Neural cell (in vitro differentiated cells): ENCODE measurements at regions not wholly inside any gene's neighbourhood (a gene's known extent, or its start where the extent isn't known, plus 50 kb on each side); places are given as distances from the start of the nearest gene placed in this dataset.

ENCODE experiments used
- H2AFZ ChIP-seq: fragments of 200-600, 300-800 bp; sonication (generic), shearing (Covaris generic); 2 replicates; pipeline ENCODE4 v1.6.0; 2014; ENCODE audit warnings: low read depth, mild to moderate bottlenecking, antibody characterized with exemption, low read length, moderate library complexity
- H3F3A ChIP-seq: fragments of 200-600 bp; shearing (Covaris generic); 2 replicates; pipeline ENCODE4 v1.6.1; 2016; ENCODE audit warnings: mild to moderate bottlenecking, moderate library complexity, mixed read lengths, antibody characterized with exemption, low read length; ENCODE audit not compliant: insufficient read depth, poor library complexity, severe bottlenecking
- H3K27ac ChIP-seq: fragments of 200-600, 300-800 bp; sonication (generic), shearing (Covaris generic); 2 replicates; pipeline ENCODE4 v1.5.1; 2014; ENCODE audit warnings: mild to moderate bottlenecking, low read length, moderate library complexity
- H3K27me3 ChIP-seq: fragments of 300-800, 200-600 bp; sonication (generic), shearing (Covaris generic); 2 replicates; pipeline ENCODE4 v1.6.0; 2014; ENCODE audit warnings: mild to moderate bottlenecking, low read depth, low read length, moderate library complexity; ENCODE audit not compliant: insufficient read depth
- H3K36me3 ChIP-seq: fragments of 300-800, 200-600 bp; sonication (generic), shearing (Covaris generic); 2 replicates; pipeline ENCODE4 v1.5.1; 2014; ENCODE audit warnings: mild to moderate bottlenecking, antibody characterized with exemption, low read length, moderate library complexity; ENCODE audit not compliant: insufficient read depth
- H3K4me2 ChIP-seq: fragments of 300-800, 200-600 bp; sonication (generic), shearing (Covaris generic); 2 replicates; pipeline ENCODE4 v1.6.0; 2014; ENCODE audit warnings: mild to moderate bottlenecking, low read length
- H3K4me3 ChIP-seq: fragments of 300-800, 200-600 bp; sonication (generic), shearing (Covaris generic); 2 replicates; pipeline ENCODE4 v1.5.1; 2014; ENCODE audit warnings: mild to moderate bottlenecking, low read length, moderate library complexity
- H3K79me2 ChIP-seq: fragments of 200-600 bp; shearing (Covaris generic); replicated peaks from 2 replicates; pipeline ENCODE4 v1.6.0; 2014; ENCODE audit warnings: mild to moderate bottlenecking, low read length, moderate library complexity; ENCODE audit not compliant: insufficient read depth
- H3K9ac ChIP-seq: fragments of 300-800, 200-600 bp; sonication (generic), shearing (Covaris generic); 2 replicates; pipeline ENCODE4 v1.6.1; 2016; ENCODE audit warnings: mild to moderate bottlenecking, low read length, mixed read lengths
- H3K9me2 ChIP-seq: fragments of 200-600 bp; shearing (Covaris generic); 2 replicates; pipeline ENCODE4 v1.6.1; 2016; ENCODE audit warnings: mild to moderate bottlenecking, low read length, mixed read lengths; ENCODE audit not compliant: insufficient read depth
- H3K9me3 ChIP-seq: fragments of 200-600, 300-800 bp; sonication (generic), shearing (Covaris generic); 2 replicates; pipeline ENCODE4 v1.6.1; 2016; ENCODE audit warnings: mild to moderate bottlenecking, mixed run types, low read length, moderate library complexity, mixed read lengths
- H4K20me1 ChIP-seq: fragments of 200-600 bp; shearing (Covaris generic); 2 replicates; pipeline ENCODE4 v1.6.1; 2016; ENCODE audit warnings: mild to moderate bottlenecking, mixed run types; ENCODE audit not compliant: insufficient read depth
- CTCF ChIP-seq: fragments of 450-650 bp; IDR thresholded peaks from 2 replicates; pipeline ENCODE4 v1.5.1; 2014; ENCODE audit warnings: antibody characterized with exemption, mild to moderate bottlenecking, moderate library complexity; ENCODE audit not compliant: poor library complexity, severe bottlenecking
- EP300 ChIP-seq: fragments of 450-650 bp; conservative IDR thresholded peaks from 2 replicates; pipeline ENCODE4 v1.6.1; 2014; ENCODE audit warnings: antibody characterized with exemption, mild to moderate bottlenecking, moderate library complexity; ENCODE audit not compliant: poor library complexity, severe bottlenecking
- EZH2 ChIP-seq: fragments of 200-600, 300-800 bp; shearing (Covaris generic), sonication (generic); IDR thresholded peaks from 2 replicates; pipeline ENCODE4 v1.6.1; 2014; ENCODE audit warnings: antibody characterized with exemption, low read length, borderline replicate concordance, mild to moderate bottlenecking; ENCODE audit not compliant: insufficient read depth, poor library complexity, severe bottlenecking
- MXI1 ChIP-seq: fragments of 450-650 bp; conservative IDR thresholded peaks from 2 replicates; pipeline ENCODE4 v1.6.1; 2014; ENCODE audit warnings: antibody characterized with exemption, mild to moderate bottlenecking; ENCODE audit not compliant: poor library complexity, severe bottlenecking
- POLR2AphosphoS5 ChIP-seq: IDR thresholded peaks from 2 replicates; pipeline ENCODE4 v1.6.1; 2012
- RAD21 ChIP-seq: fragments of 450-650 bp; conservative IDR thresholded peaks from 2 replicates; pipeline ENCODE4 v1.6.1; 2014; ENCODE audit warnings: antibody characterized with exemption, mild to moderate bottlenecking, moderate library complexity
- SMC3 ChIP-seq: fragments of 450-650 bp; conservative IDR thresholded peaks from 2 replicates; pipeline ENCODE4 v1.6.1; 2014; ENCODE audit warnings: antibody characterized with exemption, mild to moderate bottlenecking, moderate library complexity; ENCODE audit not compliant: poor library complexity
- TAF1 ChIP-seq: IDR thresholded peaks from 2 replicates; pipeline ENCODE4 v1.6.1; 2012; ENCODE audit warnings: low read depth
- TF ChIP-seq, protein P1 (sequence below): IDR thresholded peaks from 2 replicates; pipeline ENCODE4 v1.6.1; 2012; ENCODE audit warnings: borderline replicate concordance

DNA sequence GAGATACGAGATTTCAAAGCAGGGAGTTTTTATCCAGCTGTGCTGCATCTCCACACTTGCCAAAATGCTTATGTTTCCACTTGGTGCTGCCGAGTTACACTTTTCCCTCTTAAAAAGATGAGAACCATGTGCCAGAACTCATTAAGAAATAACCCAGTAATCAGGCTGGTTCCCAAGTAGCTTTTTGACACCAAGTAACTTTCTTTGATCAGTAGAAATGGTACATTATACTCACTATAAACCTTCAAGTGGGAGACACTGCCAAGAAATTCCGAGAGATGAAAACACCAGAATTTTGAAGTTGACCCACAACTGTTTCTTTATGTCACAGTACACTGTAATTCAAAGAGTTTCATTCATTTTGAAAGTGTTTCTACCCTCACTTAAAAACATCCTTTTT is 164.6 kb upstream of the CCDC54 start:
- no peak overlapping the region for H3K4me2 ChIP-seq
- H3K9me3 ChIP-seq: no peaks in the 10 kb centered on the region
- H3K9me2 ChIP-seq: no peaks in the 10 kb centered on the region
- H3K27ac ChIP-seq: no peak overlapping the region
- H3K9ac ChIP-seq: no peak overlapping the region
- H3F3A ChIP-seq: no peaks in the 10 kb centered on the region
- no peaks in the 10 kb centered on the region for H3K36me3 ChIP-seq
- H4K20me1 ChIP-seq: no peaks in the 10 kb centered on the region
- no peaks in the 10 kb centered on the region for H3K79me2 ChIP-seq
- no peak for TF ChIP-seq SMC3
- no peaks in the 10 kb centered on the region for H3K27me3 ChIP-seq
- no peak overlapping the region for H2AFZ ChIP-seq
- H3K4me3 ChIP-seq: no peak overlapping the region

DNA sequence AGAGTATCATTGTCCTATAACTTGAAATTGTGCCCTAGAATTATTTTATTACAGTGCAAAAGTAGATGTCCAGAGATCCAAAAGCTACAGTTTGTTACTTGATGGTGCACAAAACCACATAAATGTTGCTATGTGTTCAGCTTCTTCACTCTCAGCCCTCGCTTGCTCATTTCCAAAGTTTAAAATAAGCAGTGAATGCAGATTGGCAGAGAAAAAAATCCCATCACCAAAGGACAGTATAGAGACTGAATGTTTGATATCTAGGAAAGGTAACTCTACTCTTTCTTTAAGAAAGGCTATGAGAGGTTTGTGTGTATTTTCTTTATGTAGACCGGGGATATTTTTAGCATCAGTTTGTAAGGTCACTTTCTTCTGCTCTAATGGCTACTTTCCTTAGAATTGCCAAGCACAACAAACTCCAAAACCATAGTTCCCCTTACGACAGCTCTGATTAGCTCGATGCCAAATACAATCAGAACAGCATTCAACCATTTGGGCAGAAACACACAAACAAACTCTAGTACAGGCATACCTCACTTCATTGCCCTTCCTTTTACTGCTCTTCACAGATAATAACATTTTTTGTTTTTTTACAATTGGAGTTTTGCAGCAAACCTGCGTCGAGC is 164.1 kb upstream of the CCDC54 start:
- Histone ChIP-seq H3K9ac (no peak overlapping the region), H3K79me2 (no peaks in the 10 kb centered on the region), H3K9me2 (no peaks in the 10 kb centered on the region), H3K4me3 (no peak overlapping the region), H3K9me3 (no peaks in the 10 kb centered on the region), H3F3A (no peaks in the 10 kb centered on the region), H3K27me3 (no peaks in the 10 kb centered on the region), H3K4me2 (no peak overlapping the region), H3K36me3 (no peaks in the 10 kb centered on the region), H4K20me1 (no peaks in the 10 kb centered on the region), H2AFZ (no peak overlapping the region), H3K27ac (no peak overlapping the region)
- no peak for TF ChIP-seq SMC3
- TF ChIP-seq RAD21: no peak
- TF ChIP-seq POLR2AphosphoS5: no peak
- TF ChIP-seq CTCF: no peak
- TF ChIP-seq MXI1: no peak
- TF ChIP-seq EZH2: no peak
- TF ChIP-seq, protein P1, sequence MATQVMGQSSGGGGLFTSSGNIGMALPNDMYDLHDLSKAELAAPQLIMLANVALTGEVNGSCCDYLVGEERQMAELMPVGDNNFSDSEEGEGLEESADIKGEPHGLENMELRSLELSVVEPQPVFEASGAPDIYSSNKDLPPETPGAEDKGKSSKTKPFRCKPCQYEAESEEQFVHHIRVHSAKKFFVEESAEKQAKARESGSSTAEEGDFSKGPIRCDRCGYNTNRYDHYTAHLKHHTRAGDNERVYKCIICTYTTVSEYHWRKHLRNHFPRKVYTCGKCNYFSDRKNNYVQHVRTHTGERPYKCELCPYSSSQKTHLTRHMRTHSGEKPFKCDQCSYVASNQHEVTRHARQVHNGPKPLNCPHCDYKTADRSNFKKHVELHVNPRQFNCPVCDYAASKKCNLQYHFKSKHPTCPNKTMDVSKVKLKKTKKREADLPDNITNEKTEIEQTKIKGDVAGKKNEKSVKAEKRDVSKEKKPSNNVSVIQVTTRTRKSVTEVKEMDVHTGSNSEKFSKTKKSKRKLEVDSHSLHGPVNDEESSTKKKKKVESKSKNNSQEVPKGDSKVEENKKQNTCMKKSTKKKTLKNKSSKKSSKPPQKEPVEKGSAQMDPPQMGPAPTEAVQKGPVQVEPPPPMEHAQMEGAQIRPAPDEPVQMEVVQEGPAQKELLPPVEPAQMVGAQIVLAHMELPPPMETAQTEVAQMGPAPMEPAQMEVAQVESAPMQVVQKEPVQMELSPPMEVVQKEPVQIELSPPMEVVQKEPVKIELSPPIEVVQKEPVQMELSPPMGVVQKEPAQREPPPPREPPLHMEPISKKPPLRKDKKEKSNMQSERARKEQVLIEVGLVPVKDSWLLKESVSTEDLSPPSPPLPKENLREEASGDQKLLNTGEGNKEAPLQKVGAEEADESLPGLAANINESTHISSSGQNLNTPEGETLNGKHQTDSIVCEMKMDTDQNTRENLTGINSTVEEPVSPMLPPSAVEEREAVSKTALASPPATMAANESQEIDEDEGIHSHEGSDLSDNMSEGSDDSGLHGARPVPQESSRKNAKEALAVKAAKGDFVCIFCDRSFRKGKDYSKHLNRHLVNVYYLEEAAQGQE: no peak
- TF ChIP-seq TAF1: no peak
- no peak for TF ChIP-seq EP300

DNA sequence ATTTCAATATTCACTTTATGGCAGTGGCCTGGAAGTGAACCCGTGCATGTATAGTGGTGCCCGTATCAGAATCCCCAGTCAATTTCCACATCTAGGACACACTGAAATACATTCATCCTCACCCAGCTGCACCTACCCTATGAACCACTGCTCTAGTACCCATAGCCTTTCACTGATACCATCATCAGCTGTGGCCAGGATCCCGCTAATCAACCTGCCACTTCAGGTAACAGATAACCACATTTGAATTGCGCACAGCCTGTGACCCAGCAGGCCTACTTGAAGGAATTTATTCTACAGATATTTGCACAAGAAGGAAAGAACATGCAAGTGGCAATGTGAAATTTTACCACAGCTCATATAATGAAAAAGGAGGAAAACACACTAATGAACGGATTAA is 161.0 kb upstream of the CCDC54 start:
- Histone ChIP-seq H4K20me1 (no peaks in the 10 kb centered on the region), H3K9ac (no peak overlapping the region), H3K27ac (no peak overlapping the region), H3K4me2 (no peak overlapping the region), H3K36me3 (no peaks in the 10 kb centered on the region), H3F3A (no peaks in the 10 kb centered on the region), H3K4me3 (no peak overlapping the region), H3K79me2 (no peaks in the 10 kb centered on the region), H3K9me2 (no peaks in the 10 kb centered on the region), H2AFZ (no peak overlapping the region), H3K9me3 (no peaks in the 10 kb centered on the region), H3K27me3 (no peaks in the 10 kb centered on the region)
- TF ChIP-seq POLR2AphosphoS5 (no peak), TAF1 (no peak)
